WI38 (cell line): ENCODE measurements at regions not wholly inside any gene's neighbourhood (a gene's known extent, or its start where the extent isn't known, plus 50 kb on each side); places are given as distances from the start of the nearest gene placed in this dataset.

ENCODE experiments used
- H3K4me3 ChIP-seq: 2 replicates; pipeline ENCODE4 v1.5.1; 2011; ENCODE audit warnings: low read depth, mild to moderate bottlenecking, control low read depth, low read length
- TF ChIP-seq, protein P1 (sequence below): IDR thresholded peaks from 2 replicates; pipeline ENCODE4 v1.5.1; 2012; ENCODE audit warnings: low read depth, mild to moderate bottlenecking, control low read depth, low read length

DNA sequence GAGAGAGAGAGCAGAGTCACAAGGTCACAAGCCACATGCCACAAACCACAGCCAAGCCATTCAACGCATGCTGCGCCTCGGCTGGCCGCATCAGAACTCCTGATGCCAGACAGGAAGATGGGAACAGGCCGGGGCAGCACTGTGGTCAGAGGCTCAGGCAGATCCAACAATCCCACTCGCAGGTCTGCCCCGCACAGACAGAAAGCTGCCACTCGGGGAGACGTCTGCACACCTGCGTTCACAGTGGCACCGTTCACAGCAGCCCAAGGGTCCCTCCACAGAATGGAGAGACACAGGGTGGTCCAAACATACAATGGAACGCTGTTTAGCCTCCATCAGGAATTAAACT lies 408.8 kb downstream of the CTTN start:
- no peak overlapping the region for H3K4me3 ChIP-seq
- TF ChIP-seq, protein P1, sequence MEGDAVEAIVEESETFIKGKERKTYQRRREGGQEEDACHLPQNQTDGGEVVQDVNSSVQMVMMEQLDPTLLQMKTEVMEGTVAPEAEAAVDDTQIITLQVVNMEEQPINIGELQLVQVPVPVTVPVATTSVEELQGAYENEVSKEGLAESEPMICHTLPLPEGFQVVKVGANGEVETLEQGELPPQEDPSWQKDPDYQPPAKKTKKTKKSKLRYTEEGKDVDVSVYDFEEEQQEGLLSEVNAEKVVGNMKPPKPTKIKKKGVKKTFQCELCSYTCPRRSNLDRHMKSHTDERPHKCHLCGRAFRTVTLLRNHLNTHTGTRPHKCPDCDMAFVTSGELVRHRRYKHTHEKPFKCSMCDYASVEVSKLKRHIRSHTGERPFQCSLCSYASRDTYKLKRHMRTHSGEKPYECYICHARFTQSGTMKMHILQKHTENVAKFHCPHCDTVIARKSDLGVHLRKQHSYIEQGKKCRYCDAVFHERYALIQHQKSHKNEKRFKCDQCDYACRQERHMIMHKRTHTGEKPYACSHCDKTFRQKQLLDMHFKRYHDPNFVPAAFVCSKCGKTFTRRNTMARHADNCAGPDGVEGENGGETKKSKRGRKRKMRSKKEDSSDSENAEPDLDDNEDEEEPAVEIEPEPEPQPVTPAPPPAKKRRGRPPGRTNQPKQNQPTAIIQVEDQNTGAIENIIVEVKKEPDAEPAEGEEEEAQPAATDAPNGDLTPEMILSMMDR: no peak

DNA sequence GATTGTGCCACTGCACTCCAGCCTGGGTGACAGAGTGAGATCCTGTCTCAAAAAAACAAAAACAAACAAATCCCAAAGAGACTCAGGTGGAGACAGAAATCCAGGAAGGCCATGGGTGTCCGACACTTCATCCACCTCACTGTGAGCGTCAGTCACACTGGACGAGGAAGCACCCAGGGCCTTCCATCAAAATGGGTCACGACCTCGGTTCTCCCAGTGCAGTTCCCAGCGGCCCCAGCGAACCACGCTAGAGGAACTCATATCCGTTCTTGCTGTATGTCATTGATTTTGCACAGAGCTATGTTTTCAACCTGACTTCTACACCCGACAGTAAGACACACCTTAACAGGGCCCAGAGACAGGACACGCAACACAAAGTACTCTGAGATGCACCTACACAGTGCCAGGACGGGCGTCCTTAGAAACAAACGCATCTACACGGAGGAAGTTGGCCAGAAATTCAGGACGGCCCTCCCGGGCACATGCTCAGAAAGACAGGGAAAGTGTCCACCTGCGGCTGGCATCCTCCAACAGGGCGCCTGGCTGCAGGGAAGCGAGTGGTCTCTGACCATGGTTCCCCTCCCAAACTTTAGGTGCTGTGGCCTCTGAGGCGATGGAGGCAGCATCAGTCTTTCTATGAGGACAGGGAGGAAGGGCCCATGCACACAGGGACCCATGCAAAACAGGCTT lies 410.5 kb downstream of the CTTN start:
- no peak overlapping the region for H3K4me3 ChIP-seq
- TF ChIP-seq, protein P1: no peak

DNA sequence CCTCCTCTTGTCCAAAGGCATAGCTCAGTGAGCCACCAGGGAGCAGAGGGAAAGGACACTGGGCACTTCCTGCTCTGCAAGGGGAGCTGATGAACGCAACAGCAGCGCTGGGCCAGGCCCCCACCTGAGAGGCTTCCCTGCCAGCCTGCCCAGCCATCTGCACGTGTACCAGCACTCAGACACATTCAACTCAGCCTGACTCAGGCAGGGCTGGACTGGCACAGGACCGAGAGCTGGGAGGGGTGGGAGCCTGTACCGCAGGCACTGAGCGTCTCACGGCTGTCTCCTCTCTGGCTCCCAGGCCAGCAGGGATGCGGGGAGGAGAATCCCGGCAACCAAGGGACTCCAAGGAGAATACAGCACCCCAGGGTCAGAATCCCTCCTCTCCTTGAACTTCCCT lies 411.8 kb downstream of the CTTN start:
- TF ChIP-seq, protein P1: no peak
- no peak overlapping the region for H3K4me3 ChIP-seq

DNA sequence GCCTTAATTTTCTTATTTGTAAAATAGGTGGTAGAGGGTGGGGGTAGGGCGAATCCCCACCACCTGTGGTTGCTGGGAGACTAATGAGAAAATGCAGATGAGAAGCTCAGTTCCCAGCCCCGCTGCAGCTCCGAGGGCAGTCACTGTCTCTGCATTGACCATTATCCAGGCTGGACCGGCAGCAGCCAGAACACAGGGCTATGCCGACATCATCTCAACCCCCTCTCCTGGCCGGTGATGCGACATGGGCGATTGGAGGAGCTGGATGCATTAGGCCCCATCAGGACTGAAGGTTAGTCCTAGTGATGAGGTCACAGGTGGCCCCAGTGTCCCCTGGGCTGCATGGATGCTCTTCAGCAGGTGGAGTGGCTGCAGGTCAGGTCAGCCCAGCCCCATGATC lies 412.4 kb downstream of the CTTN start:
- TF ChIP-seq, protein P1: no peak
- no peak overlapping the region for H3K4me3 ChIP-seq

DNA sequence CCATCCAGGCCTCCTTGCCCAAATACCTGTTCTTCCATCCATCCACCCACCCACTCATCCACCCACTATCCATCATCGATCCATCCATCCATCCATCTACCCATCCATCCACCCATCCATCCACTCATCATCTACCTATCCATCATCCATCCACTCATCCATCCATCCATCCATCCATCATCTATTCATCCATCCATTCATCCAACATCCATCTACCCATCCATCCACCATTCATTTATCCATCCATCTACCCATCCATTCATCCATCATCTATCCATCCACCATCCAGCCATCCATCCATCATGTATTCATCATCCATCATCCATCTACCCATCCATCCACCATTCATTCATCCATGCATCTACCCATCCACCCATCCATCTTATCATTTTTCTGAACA lies 413.2 kb downstream of the CTTN start:
- TF ChIP-seq, protein P1: no peak
- H3K4me3 ChIP-seq: no peak overlapping the region

DNA sequence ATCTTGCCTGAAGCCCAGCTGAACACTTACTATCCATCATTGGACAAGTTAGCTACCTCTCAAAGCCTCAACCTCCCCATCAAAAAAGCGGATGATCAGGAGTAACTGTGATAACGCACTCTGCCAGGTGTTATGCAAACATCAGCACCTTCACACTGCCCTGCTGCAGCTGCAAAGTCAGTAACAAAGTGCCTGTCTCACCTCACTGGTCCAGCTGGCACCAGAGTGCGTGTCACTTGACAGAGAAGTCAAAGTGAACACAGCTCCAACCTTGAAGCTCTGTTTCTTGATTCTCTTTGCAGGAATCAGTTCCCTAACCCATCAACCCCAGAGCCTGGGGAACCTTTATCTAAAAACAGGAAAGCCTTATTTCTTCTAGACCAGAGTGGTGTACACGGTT lies 413.6 kb downstream of the CTTN start:
- TF ChIP-seq, protein P1: no peak

DNA sequence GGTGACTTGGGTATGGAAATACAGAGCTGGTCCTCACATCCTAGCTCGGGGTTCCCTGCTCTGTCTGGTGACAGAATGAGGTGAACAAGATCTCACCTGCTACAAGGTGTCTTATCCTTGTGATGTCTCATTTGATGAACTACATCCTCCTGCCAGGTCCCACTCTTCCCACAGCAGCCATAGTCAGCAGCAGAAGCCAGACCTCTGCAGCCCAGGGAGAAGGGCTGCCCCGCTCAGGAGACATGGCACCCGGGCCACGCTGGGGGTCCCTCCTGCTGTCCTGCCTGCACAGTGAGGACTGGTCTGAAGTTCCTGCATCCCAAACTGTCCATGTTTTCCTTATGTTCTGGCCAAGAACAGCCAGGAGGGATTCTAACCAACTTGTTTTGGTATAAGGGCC lies 414.1 kb downstream of the CTTN start:
- TF ChIP-seq, protein P1: no peak
- H3K4me3 ChIP-seq: no peak overlapping the region

More for the DNA sequence above, 413.6 kb downstream of the CTTN start:
- no peak overlapping the region for H3K4me3 ChIP-seq
